ENCODE measurements at regions not wholly inside any gene's neighbourhood (a gene's known extent, or its start where the extent isn't known, plus 50 kb on each side); places are given as distances from the start of the nearest gene placed in this dataset.

DNA sequence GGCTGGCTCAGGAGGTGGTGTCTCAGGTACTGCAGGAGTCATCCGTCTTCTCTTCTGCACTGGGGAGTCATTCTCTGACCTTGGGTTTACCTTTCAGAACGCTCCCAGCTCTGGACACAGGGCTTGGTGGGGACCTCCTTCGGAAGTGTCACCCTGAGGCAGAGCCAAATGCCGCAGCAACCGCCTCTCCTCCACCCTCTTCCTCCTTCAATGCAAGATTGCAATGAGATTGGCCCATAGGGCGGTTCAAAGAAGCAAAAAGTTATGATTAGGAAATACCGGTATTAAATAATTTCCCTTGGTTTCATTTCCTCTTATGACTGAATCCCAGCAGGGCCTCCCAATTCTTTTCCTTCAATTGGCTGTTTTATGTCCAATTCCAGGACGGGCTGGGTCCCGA is 178.8 kb downstream of the ACKR3 start:
- no peak for DNase-seq

DNA sequence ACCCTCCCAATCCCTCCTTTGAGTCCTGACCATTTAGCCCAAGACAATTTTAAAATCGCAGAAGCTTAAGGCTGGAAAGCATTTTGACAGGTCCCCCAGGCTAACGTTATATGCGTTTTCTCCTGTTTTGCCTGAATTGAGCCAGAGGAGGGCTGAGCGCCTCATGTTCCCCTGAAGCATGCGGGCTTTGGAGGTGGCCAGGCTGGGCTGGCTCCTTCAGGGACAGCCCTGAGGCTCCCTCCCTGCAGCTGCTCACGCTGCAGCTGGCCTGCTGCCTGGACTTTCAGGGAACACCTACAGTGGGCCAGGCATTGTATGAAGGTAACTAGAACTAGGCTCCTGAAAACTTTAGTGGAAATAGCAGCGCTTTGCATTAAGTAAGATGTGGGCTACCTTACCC is 179.2 kb downstream of the ACKR3 start:
- DNase-seq, result no peak

DNA sequence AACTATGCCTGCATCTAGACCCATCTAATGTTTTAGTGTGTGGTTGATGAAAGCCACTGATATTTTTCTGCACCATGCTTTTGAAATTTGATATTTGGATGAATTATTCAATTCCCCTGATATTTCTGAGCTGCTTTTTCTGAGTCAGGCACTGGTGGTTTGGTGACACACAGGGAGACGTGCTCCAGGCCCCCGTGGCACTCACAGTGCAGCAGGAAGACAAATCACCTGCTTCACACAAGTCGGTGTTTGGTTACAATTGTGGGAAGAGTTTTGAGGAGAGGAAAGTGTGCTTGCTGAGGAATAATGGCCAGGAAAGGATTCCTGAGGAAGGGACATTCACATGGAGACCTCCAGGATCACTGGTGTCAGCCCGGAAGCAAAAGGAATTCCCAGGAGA is 179.7 kb downstream of the ACKR3 start:
- no peak for DNase-seq

DNA sequence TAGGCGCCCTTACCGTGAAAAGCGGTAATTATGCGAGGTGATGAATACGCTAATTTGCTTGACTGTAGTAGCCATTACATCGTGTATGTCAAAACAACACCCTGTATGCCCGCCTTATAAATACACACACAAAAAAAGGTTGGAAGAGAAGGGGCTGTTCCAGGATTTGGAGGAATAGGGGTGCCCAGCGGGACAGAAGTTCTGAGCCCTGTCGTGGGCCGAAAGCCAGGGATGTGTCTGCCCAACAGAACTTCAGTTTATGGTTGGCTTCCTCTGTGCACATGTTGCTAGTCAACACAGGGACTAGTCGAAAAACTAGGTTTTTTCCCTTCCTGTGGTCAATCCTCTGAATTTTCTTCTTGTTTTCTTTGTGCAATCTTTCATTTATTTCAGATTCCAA is 182.5 kb downstream of the ACKR3 start:
- DNase-seq, result no peak

DNA sequence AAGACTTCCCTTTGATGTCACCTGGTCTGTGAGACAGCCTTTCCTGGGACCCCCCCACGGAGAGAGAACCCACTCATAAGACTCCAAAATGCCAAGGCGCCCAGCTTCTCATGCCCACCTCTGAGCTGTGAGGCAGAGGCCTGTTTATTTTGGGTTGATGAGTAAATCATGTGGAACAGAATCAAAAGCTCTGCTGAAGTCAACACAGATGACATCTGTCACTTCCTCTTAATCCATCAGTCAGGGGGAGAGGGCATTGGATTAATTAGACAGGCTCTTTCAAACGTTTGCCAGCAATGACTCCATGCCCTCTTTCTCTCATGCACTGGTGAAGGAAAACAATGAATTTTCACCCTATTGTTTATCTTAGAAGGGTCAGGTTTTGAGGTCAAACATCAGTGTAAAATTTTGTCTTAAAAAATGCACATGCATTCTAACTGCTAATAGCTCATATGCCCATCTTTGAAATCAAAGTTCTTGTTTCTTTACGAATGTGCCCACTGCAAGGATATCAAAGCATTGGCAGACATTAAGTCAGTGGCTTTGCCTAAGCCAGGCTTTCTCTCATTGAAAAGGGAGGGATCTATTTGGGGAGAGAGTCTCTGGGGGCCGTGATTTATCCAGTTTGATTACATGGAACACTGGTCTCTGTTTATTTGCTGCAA is 184.1 kb downstream of the ACKR3 start:
- peak; percentile 42 for DNase-seq

DNA sequence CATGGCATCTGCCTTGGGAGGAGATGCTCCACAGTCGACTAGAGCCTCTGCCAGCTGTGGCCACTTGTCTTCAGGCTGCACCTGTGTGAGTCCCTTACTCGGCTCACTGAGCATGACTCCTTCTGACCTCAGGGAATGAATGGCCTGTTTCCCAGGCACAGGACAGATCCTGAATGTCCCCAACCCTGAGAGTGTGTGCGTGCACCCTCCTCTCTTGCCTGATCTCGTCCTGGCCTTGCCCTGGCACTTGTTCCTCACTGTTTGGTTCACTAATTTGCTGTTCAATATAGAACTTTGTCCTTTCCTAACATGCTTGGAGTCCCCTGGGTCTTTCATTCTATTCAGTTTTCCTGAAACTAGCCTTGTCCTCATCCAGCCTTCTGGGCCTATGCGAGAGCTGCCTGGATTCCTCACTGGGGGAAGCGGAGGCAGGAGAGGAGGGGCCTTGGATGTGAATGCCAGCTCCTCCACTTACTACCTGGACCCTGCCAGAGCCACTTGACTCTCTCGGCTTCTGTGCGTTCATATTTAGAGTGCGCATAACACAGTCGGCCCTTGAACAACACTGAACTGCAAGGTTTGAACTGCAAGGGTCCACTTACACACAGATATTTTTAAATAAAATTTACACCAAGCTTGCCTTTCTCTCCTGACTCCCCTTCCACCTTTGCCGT is 184.8 kb downstream of the ACKR3 start:
- DNase-seq, result peak; percentile 68

DNA sequence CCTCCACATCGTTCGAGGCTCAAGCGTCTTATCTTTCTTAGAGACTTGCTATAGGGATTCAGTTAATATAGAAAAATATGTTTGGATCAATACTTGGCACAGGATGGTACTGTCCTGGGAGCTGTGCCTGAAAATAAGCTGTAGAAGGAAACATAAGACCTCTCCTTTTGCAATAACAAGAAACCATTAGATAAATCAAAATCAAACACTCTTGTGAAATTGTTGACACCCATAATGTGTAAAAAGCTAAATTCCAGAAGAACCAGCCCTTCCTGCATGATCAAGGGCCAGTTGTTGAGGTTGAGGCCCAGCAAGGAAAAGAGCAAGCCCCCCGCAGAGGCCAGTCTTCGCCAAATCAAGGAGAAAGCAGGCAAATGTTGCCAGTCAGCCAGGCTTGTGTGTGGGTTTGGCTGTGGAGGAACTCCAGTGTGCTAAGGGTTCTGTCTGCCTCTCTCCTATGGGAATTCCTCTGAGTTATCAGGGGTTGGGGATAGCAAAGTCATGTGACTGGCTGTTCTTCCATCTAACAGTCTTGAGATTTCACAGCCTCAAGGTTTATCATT is 185.7 kb downstream of the ACKR3 start:
- no peak for DNase-seq

DNA sequence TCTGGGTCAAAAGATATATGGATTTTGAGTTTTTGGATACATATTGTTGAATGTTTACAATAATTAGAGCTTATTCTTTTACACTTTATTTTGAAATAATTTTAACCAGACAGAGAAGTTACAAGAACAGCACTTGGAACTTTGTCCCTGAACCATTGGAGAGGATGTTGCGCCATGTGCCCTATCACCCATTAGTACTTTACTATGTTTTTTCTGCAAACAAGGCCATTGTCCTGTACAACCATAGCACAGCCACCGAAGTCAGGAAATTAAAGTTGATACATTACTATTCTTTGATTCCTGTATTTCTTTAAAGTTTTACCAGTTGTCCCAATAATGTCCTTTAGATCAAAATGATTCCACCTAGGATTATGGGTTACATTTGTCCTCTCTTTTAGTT is 188.8 kb downstream of the ACKR3 start:
- no peak for DNase-seq

DNA sequence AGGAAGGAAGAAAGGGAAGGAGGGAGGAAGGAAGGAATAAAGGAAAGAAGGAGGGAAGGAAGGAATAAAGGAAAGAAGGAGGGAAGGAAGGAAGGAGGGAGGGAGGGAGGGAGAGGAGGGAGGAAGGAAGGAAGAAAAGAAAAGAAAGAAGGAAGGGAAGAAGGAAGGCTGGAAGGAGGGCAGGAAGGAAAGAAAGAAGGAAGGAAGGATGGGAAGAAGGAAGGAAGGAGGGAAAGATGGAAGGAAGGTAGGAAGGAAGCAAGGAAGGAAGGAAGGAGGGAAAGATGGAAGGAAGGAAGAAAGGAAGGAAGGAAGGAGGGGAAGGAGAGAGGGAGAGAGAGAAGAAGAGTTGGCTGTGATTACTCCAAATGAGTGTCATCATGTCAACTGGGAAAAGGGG is 190.6 kb downstream of the ACKR3 start:
- DNase-seq, result no peak

DNA sequence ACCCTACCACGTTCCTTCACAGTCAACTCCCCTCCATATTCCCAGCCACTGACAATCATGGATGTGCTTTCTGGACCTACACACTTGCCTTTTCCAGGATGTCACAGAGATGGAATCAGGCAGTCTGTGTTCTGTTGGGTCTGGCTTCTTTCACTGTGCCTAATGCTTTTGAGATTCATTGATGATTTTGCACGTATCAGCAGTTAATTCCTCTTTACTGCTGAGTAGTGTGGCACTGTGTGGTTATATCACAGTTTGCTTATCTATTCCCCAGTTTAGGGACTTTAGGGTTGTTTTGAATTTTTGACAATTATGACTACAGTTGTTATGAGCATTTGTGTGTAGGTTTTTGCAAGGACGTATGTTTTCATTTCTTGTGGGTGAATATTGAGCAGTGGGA is 191.7 kb downstream of the ACKR3 start:
- DNase-seq, result no peak

DNA sequence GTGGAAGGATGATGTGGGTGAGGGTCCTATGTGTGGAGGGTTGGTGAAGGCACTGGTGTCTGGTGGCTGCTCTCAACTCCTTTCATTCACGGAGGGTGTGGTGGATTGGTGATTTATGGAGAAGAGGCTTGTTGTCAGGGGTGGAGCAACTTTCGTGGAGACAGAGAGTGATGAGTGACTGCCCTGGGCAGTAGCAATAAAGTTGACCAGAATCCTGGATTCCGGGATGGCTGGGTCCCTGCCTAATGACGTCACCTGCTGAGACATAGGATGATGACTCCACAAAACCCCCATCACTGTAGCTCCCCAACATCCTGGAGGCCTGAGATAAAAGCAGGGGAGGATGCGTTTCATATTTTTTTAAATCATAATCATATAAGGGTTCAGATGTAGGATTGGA is 193.0 kb downstream of the ACKR3 start:
- DNase-seq, result no peak

DNA sequence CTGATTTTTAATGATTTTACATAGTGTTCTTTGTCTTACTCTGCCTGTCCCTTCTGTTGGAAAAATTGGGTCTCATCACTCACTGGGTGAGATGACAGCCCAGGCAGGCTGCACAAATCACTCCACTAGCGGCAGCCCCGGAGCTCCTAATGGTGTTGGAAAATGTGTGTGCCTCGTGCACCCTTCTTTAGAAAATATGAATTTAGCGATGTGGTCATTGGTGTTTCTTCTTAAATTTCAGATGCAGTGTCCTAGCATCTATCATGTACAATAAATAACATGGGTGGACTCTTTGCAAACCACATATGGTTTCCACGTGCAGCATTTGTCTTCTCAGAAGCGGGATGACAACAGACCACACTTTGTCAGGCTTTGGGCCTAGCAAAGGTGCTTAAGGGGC is 194.2 kb downstream of the ACKR3 start:
- no peak for DNase-seq

DNA sequence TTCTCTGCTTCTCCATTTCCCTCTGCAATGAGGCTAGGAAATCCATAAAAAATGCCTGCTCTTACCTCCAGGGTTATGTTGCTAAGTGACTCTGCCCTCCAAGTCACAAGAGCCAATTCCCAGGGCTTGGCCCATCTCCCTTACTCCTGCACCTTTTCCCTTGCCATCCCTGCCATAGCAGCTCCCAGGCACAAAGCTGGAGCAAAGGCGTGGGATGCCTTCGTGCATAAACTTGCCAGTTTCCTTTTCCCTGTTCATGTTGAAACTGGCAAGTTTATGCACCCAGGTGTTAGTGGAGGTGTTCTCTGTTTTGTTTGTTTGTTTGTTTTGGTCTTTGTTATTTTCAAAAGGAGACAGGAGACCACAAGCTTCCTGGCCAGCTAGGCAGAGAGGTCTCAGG is 195.1 kb downstream of the ACKR3 start:
- no peak for DNase-seq

DNA sequence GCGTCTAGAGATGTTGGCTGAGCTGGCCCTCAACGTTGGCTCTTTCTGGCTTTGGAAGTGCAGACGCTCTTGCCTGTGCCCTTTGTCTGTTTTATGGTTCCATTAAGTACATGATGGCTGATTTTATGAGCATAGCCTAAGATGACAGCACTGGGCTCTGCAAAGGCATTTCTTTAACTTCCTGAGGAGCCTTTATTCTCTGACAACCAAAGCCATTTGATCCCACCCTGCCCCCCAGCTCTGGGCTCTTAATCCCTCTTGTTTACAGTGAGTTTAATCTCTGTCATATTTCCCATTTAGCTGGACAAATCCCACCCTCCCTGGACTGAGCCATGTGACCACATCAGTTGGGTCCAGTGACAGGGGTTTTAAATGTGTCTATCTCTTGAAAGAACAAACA is 195.9 kb downstream of the ACKR3 start:
- no peak for DNase-seq

DNA sequence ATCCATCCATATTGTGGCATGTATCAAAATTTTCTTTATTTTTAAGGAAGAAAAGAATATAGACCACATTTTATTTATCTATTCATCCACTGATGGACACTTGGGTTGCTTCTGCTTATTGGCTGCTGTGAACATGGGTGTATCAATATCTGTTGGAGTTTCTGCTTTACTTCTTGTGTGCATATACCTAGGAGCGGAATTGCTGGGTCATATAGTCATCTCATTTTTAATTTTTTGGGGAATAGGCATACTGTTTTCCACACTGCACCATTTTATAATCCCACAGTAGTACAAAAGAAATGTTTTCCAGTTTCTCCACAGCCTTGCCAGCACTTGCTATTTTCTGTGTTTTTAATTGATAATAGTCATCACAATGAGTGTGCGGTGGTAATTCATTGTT is 197.2 kb downstream of the ACKR3 start:
- DNase-seq, result no peak

DNA sequence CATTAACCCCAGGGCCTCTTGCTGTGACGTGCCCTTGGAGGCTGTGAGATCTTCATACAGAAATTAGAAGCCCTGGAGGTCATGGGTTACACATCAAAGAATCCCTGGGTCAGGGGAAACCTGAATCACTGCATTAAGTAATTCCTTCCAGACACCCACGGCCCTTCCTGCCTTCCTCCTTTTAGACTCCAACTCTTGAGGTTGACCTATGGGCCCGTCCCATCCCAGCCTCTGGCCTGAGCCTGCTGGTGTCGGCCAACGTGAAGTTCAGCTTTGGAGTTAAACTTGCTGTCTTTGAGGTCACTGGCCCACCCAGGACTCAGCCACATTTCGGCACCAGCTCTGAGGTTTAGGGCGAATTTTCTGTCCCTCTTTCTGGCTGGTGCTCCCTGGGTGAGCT is 198.3 kb downstream of the ACKR3 start:
- no peak for DNase-seq

DNA sequence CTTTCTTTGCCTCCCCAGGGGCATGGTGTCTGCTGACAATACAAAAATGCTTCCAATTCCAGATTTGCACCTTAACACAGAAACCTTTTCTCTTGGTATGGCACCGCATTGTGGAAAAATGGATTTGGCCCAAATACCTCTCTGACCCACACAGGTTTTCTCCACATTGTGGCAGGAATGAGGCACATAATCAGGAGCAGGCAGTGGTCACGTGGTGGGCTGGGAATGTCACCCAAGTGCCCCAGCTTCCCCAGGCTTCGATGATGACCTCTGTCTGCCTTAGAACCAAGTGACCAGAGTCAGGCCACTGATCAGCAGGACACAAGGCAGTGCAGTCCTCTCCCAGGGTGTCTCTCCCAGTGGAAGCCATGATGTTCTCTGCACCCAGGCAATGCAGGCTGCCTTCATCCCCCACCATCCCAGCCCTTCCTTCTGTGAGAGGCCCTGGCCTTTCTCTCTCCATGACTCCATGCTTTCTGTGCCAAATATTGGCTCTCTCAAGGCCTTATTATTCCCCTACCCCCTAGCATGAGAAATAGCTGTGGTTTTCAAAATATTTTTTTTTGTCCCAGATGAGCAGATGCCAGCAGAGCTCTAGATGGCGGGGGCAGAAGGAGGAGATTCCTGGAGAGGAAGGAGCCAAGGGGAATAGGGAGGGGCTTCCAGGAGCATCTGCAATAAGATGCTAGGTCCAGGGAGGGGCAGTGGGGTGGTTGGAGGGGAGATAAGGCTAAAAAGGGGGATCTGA is 198.9 kb downstream of the ACKR3 start:
- no peak for DNase-seq

DNA sequence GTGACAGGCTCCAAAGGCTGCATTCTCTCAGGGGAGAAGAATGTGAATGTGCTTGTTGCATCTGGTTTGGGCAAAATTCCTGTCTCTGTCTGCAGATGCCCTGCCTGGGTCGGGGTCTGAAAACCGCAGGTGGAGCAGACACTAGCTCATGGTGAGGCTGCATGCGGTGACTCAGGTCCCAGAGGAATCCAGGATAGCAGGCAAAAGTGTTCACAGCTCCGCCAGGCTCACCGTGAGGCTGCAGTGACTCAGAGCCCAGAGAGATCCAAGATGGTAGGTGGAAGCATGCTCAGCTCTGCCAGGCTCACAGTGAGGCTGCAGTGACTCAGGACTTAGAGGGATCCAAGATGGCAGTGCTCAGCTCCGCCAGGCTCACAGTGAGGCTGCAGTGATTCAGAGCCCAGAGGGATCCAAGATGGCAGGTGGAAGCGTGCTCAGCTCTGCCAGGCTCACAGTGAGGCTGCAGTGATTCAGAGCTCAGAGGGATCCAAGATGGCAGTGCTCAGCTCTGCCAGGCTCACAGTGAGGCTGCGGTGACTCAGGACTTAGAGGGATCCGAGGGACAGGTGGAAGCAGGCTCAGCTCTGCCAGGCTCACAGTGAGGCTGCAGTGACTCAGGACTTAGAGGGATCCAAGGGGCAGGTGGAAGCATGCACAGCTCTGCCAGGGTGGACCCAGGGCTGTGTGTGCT is 200.5 kb downstream of the ACKR3 start:
- no peak for DNase-seq

DNA sequence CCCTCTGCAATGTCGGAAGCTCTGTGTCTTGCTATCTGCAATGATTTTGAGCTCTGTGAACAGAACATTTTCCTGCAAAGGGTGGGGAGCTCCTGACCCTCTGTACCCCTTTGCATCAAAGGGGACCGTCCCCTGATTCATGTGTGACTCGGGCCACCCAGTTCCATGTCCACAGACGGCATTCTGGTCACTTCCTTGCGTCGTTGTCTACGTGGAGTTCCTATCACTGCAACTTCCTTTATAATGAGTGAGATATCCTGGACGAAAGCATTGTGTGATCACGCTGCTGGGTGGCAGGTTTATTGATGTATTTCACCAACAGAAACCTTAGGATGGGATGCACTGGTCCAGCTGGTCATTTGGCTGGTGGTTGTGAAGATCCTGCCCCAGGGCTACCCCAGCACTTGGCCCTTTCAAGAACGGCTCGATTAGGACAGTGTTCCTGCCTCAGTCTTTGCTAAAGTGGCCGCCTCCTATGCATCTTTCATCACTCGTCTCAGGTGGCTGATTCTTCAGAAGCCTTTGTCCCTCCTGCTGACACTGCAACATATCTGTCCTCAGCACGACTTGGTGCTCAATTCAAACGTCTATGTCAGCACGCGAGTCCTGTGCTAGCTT is 202.7 kb downstream of the ACKR3 start:
- DNase-seq, result no peak

DNA sequence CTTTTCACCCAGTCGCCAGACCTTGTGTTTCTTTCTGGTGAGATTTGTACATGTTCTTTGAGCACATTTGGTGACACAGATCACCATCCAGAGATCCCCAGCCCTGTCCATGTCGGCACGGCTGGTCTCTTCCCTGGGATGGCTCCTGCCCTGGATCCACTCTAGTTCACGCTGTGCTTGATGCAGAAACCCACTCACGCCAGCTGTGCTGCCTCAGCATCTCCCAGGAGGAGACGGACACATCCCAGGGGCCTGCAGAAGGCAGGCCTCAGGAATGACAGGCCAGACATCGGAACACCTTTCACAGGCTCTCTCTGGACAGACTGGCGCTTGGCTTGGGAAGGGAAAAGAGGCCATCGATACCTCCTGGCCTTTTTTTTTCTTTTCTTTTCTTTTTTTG is 203.6 kb downstream of the ACKR3 start:
- no peak for DNase-seq

DNA sequence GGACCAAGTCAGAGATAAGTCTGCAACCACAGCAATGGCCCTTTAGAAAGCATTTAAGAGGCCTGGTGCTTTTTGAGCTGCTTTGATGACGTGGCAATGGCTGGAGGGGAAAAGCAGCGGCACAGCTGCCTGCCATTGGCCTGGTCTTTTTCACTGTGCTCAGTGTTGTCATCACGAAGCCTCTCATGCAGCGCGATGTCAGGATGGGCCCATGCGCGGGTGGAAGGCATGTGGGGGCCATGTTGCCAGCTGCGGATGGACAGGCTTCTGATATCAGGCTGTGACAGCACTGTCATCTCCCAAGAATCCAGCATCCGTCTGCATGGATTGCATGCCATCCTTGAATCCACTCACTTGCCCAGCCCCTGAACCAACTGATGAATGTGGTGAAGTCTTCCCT is 204.5 kb downstream of the ACKR3 start:
- no peak for DNase-seq

DNA sequence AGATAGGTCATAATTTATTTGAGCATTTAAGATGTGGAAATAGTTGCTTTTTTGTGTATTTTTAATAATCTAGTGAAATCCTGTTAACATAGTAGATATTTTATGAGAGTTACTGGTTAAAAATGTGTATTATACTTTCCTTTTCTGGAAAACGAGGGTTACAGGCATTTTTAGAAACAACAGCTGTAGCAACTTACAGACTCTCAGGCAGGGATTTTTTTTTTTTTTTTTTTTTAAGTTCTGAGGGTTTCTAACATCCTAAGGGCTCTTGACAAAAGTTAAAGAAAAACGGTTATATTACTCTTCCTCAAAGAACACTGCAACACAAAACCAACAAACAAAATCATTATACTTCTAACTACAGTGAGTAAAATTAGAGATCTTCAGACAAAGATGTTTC is 205.9 kb downstream of the ACKR3 start:
- no peak for DNase-seq

DNA sequence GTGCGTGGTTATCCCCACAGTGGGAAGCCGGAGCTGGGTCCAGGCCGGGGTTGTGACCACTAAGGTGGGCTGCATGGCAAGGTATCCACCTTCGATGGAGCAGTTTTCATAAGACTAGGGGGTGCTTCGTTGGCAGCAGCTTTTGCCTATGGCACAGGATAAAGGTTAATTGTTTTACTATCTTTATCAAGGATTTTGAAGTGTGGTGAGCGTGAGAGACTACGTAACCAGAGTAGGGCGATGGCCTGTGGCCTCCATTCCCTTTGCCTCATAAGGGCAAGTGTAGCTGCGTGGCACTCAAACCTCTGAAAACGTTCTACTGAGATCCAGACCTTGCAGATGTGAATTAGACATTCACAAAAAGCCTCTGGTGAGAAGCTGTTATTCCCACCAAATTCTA is 206.6 kb downstream of the ACKR3 start:
- no peak for DNase-seq

Measured in NCI-H345 (cell line).